Naive thymus-derived CD4-positive, alpha-beta T cell (primary cell): ENCODE measurements at regions not wholly inside any gene's neighbourhood (a gene's known extent, or its start where the extent isn't known, plus 50 kb on each side); places are given as distances from the start of the nearest gene placed in this dataset.

ENCODE experiments used
- ATAC-seq: fragments of 150-1000 bp; cut with Tn5 transposase; 2 replicates; pipeline ENCODE4 v1.10.0; 2021; ENCODE audit warnings: mild to moderate bottlenecking, moderate library complexity
- CTCF ChIA-PET: fragments of 350-600 bp; sonication (Branson Sonifier 250); formaldehyde crosslinking; loops from one replicate; lab custom pipeline; 2021; ENCODE audit warnings: antibody characterized with exemption; lab: Charles Lee
- POLR2A ChIA-PET: fragments of 350-600 bp; sonication (Branson Sonifier 250); formaldehyde crosslinking; loops from one replicate; lab custom pipeline; 2021; ENCODE audit warnings: antibody characterized with exemption, inconsistent platforms; lab: Charles Lee
- DNase-seq, 9 donors: peaks; one replicate each; pipeline versions ENCODE4 v3.0.0 to v3.0.0-alpha.2; 2020 to 2022; ENCODE audit warnings: mixed read lengths in 1 of 9
- H3K27ac ChIP-seq: one replicate; pipeline ENCODE4 v1.7.0; 2013; ENCODE audit warnings: mild to moderate bottlenecking, low read depth, low read length, moderate library complexity
- H3K27me3 ChIP-seq, 2 donors: one replicate each; pipeline ENCODE4 v1.7.0; 2013; ENCODE audit warnings: low read length in 2 of 2, mild to moderate bottlenecking in 2 of 2, moderate library complexity in 2 of 2; ENCODE audit not compliant: control insufficient read depth in 2 of 2, insufficient read depth in 2 of 2
- H3K36me3 ChIP-seq, 3 experiments: 1 replicate in 2 of 3; 2 replicates in 1 of 3; pipeline ENCODE4 v1.7.0; 2013; ENCODE audit warnings: low read length in 3 of 3, mild to moderate bottlenecking in 3 of 3, moderate library complexity in 1 of 3; ENCODE audit not compliant: insufficient read depth in 3 of 3, control insufficient read depth in 2 of 3
- H3K4me1 ChIP-seq, 2 donors: one replicate each; pipeline ENCODE4 v1.7.0; 2013; ENCODE audit warnings: low read length in 2 of 2, mild to moderate bottlenecking in 2 of 2, moderate library complexity in 1 of 2; ENCODE audit not compliant: control insufficient read depth in 2 of 2, insufficient read depth in 2 of 2
- H3K4me3 ChIP-seq: 2 replicates; pipeline ENCODE4 v1.7.0; 2013; ENCODE audit warnings: mild to moderate bottlenecking, low read length
- H3K9me3 ChIP-seq, 3 experiments: 1 replicate in 2 of 3; 2 replicates in 1 of 3; pipeline ENCODE4 v1.7.0; 2013; ENCODE audit warnings: low read length in 3 of 3; ENCODE audit not compliant: control insufficient read depth in 2 of 3
- H3K27ac Mint-ChIP-seq, 9 donors: one replicate each; pipeline ENCODE4 v1.8.0; 2020 to 2022; ENCODE audit warnings: mixed read lengths in 9 of 9, mild to moderate bottlenecking in 8 of 9, moderate library complexity in 5 of 9, inconsistent platforms in 2 of 9
- H3K27me3 Mint-ChIP-seq, 5 donors: one replicate each; pipeline ENCODE4 v1.8.0; 2021 to 2022; ENCODE audit warnings: mixed read lengths in 5 of 5, mild to moderate bottlenecking in 1 of 5
- H3K36me3 Mint-ChIP-seq, 5 donors: one replicate each; pipeline ENCODE4 v1.8.0; 2020 to 2022; ENCODE audit warnings: mixed read lengths in 5 of 5, mild to moderate bottlenecking in 3 of 5, inconsistent platforms in 1 of 5
- H3K4me1 Mint-ChIP-seq, 7 donors: one replicate each; pipeline ENCODE4 v1.8.0; 2020 to 2022; ENCODE audit warnings: mixed read lengths in 7 of 7, mild to moderate bottlenecking in 3 of 7, inconsistent platforms in 1 of 7
- H3K4me3 Mint-ChIP-seq, 10 donors: one replicate each; pipeline ENCODE4 v1.8.0; 2020 to 2022; ENCODE audit warnings: mild to moderate bottlenecking in 10 of 10, mixed read lengths in 10 of 10, moderate library complexity in 6 of 10, inconsistent platforms in 2 of 10
- H3K9me3 Mint-ChIP-seq, 11 donors: one replicate each; pipeline ENCODE4 v1.8.0; 2020 to 2022; ENCODE audit warnings: mixed read lengths in 11 of 11, mild to moderate bottlenecking in 4 of 11, inconsistent platforms in 1 of 11, moderate library complexity in 1 of 11
- intact Hi-C, 2 donors: fragments of 100-400 bp; cut with micrococcal nuclease; formaldehyde crosslinking; loops; one replicate each; pipeline ENCODE4 v1.15.1; 2023

GRCh38 chr12:115194448-115194847, 510.5 kb upstream of the TBX3 start:
- H3K9me3 ChIP-seq = no peaks in the 10 kb centered on the region
- H3K36me3 Mint-ChIP-seq = peaks cover 0 to 4% (median 0%) of the 10 kb centered on the region in 5 donors
- H3K4me1 ChIP-seq = no peaks in the 10 kb centered on the region
- no peaks in the 10 kb centered on the region for H3K4me1 Mint-ChIP-seq
- ChIA-PET POLR2A (no interaction called here), CTCF (no interaction called here)
- no peak overlapping the region for H3K4me3 ChIP-seq
- H3K4me3 Mint-ChIP-seq = no peak overlapping the region
- no peak overlapping the region for H3K27ac ChIP-seq
- peaks cover 0 to 12% (median 6%) of the 10 kb centered on the region in 11 donors for H3K9me3 Mint-ChIP-seq
- no peak overlapping the region for H3K27ac Mint-ChIP-seq
- ATAC-seq (no peak), DNase-seq (no peak)
- H3K27me3 Mint-ChIP-seq = no peaks in the 10 kb centered on the region
- no peaks in the 10 kb centered on the region for H3K27me3 ChIP-seq
- intact Hi-C loops = no loop called here
- no peaks in the 10 kb centered on the region for H3K36me3 ChIP-seq

GRCh38 chr12:115191342-115191741, 507.4 kb upstream of the TBX3 start:
- intact Hi-C loops = no loop called here
- H3K36me3 Mint-ChIP-seq = peaks cover 0 to 4% (median 0%) of the 10 kb centered on the region in 5 donors
- ChIA-PET POLR2A (no interaction called here), CTCF (no interaction called here)
- no peaks in the 10 kb centered on the region for H3K27me3 Mint-ChIP-seq
- Histone ChIP-seq H3K4me1 (no peaks in the 10 kb centered on the region), H3K27me3 (no peaks in the 10 kb centered on the region), H3K4me3 (no peak overlapping the region), H3K36me3 (no peaks in the 10 kb centered on the region), H3K9me3 (no peaks in the 10 kb centered on the region), H3K27ac (no peak overlapping the region)
- no peak overlapping the region for H3K4me3 Mint-ChIP-seq
- H3K9me3 Mint-ChIP-seq = peaks cover 0 to 19% (median 4%) of the 10 kb centered on the region in 11 donors
- H3K27ac Mint-ChIP-seq = no peak overlapping the region
- DNase-seq = no peak
- ATAC-seq = no peak
- no peaks in the 10 kb centered on the region for H3K4me1 Mint-ChIP-seq

GRCh38 chr12:115190010-115190770, 506.2 kb upstream of the TBX3 start:
- Mint-ChIP-seq H3K9me3 (peaks cover 0 to 19% (median 6%) of the 10 kb centered on the region in 11 donors), H3K27ac (no peak overlapping the region), H3K4me3 (no peak overlapping the region), H3K36me3 (peaks cover 0 to 4% (median 0%) of the 10 kb centered on the region in 5 donors), H3K27me3 (no peaks in the 10 kb centered on the region), H3K4me1 (no peaks in the 10 kb centered on the region)
- no peak for DNase-seq
- H3K9me3 ChIP-seq = peaks cover 0 to 6% (median 0%) of the 10 kb centered on the region in 3 experiments
- H3K27ac ChIP-seq = no peak overlapping the region
- CTCF ChIA-PET = no interaction called here
- H3K4me1 ChIP-seq = no peaks in the 10 kb centered on the region
- POLR2A ChIA-PET = no interaction called here
- intact Hi-C loops = no loop called here
- H3K36me3 ChIP-seq = no peaks in the 10 kb centered on the region
- no peak for ATAC-seq
- no peak overlapping the region for H3K4me3 ChIP-seq
- H3K27me3 ChIP-seq = no peaks in the 10 kb centered on the region

GRCh38 chr12:115185506-115185905, 501.5 kb upstream of the TBX3 start:
- H3K4me1 ChIP-seq = no peaks in the 10 kb centered on the region
- H3K36me3 ChIP-seq = no peaks in the 10 kb centered on the region
- Mint-ChIP-seq H3K27ac (no peak overlapping the region), H3K27me3 (no peaks in the 10 kb centered on the region), H3K4me1 (no peaks in the 10 kb centered on the region), H3K9me3 (peaks cover 0 to 18% (median 5%) of the 10 kb centered on the region in 11 donors), H3K36me3 (peaks cover 0 to 4% (median 0%) of the 10 kb centered on the region in 5 donors), H3K4me3 (no peak overlapping the region)
- peaks cover 0 to 6% (median 0%) of the 10 kb centered on the region in 3 experiments for H3K9me3 ChIP-seq
- intact Hi-C loops = no loop called here
- DNase-seq (no peak), ATAC-seq (no peak)
- H3K27me3 ChIP-seq = no peaks in the 10 kb centered on the region
- ChIA-PET CTCF (no interaction called here), POLR2A (no interaction called here)
- no peak overlapping the region for H3K27ac ChIP-seq
- H3K4me3 ChIP-seq = no peak overlapping the region

- Mint-ChIP-seq H3K27ac (no peak overlapping the region), H3K9me3 (peaks cover 0 to 18% (median 5%) of the 10 kb centered on the region in 11 donors), H3K4me1 (no peaks in the 10 kb centered on the region), H3K36me3 (no peaks in the 10 kb centered on the region), H3K4me3 (no peak overlapping the region), H3K27me3 (no peaks in the 10 kb centered on the region)
- Histone ChIP-seq H3K4me1 (no peaks in the 10 kb centered on the region), H3K4me3 (no peak overlapping the region), H3K9me3 (peaks cover 0 to 6% (median 0%) of the 10 kb centered on the region in 3 experiments), H3K27ac (no peak overlapping the region), H3K27me3 (no peaks in the 10 kb centered on the region), H3K36me3 (no peaks in the 10 kb centered on the region)
- POLR2A ChIA-PET = no interaction called here
- intact Hi-C loops = no loop called here
- CTCF ChIA-PET = no interaction called here
- DNase-seq = no peak
- no peak for ATAC-seq
These were observed 499.8 kb upstream of the TBX3 start for GRCh38 chr12:115183752-115184151.

GRCh38 chr12:115177899-115178298, 493.9 kb upstream of the TBX3 start:
- DNase-seq (no peak), ATAC-seq (no peak)
- H3K4me3 ChIP-seq = no peak overlapping the region
- Mint-ChIP-seq H3K27me3 (no peaks in the 10 kb centered on the region), H3K36me3 (no peaks in the 10 kb centered on the region), H3K4me1 (no peaks in the 10 kb centered on the region), H3K9me3 (peaks cover 0 to 4% (median 3%) of the 10 kb centered on the region in 11 donors), H3K4me3 (no peak overlapping the region), H3K27ac (no peak overlapping the region)
- no peaks in the 10 kb centered on the region for H3K27me3 ChIP-seq
- intact Hi-C loops = no loop called here
- CTCF ChIA-PET = no interaction called here
- no peak overlapping the region for H3K27ac ChIP-seq
- H3K36me3 ChIP-seq = no peaks in the 10 kb centered on the region
- no peaks in the 10 kb centered on the region for H3K9me3 ChIP-seq
- POLR2A ChIA-PET = no interaction called here
- no peaks in the 10 kb centered on the region for H3K4me1 ChIP-seq
